ENCODE measurements at regions not wholly inside any gene's neighbourhood (a gene's known extent, or its start where the extent isn't known, plus 50 kb on each side); places are given as distances from the start of the nearest gene placed in this dataset.

DNA sequence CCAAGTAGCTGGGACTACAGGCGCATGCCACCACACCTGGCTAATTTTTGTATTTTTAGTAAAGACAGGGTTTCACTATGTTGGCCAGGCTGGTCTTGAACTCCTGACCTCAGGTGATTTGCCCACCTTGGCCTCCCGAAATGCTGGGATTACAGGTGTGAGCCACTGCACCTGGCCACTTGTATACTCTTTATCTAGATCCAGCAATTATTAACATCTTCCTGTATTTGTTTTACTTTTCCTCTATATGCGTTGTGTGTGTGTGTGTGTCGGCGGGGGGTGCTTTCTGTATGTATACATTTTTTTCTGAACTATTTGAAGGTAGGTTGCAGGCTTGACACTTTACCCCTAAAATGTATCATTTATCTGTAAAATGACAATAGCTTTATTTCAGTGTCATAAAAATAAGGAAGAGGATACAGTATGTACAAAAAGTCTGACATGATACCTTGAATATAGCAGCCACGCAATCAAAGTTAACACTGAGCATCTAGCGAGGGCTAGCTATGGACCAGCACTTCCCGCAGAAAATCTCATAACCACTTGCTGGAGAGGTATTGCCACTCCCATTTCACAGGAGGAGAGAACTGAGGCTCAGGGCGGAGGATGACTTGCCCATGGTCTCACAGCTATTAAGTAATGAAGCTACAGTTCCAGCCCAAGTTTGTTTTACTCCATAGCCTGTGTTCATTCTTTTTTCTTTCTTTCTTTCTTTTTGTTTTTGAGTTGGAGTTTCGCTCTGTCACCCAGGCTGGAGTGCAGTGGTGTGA is 251.3 kb downstream of the MYCN start:
- Mint-ChIP-seq H3K4me3 (no peak overlapping the region), H3K27ac (ENCODE audit: unreplicated experiment) (no peak overlapping the region), H3K27me3 (ENCODE audit: low read depth) (peaks cover 42% of the 10 kb centered on the region), H3K9me3 (no peaks in the 10 kb centered on the region), H3K36me3 (ENCODE audit: low read depth) (no peaks in the 10 kb centered on the region), H3K4me1 (peaks cover 31% of the 10 kb centered on the region)
- DNase-seq (ENCODE audit: low read depth, low spot score): no peak
- TF ChIP-seq CTCF (conservative IDR thresholded peaks at IDR 0.05): no peak

DNA sequence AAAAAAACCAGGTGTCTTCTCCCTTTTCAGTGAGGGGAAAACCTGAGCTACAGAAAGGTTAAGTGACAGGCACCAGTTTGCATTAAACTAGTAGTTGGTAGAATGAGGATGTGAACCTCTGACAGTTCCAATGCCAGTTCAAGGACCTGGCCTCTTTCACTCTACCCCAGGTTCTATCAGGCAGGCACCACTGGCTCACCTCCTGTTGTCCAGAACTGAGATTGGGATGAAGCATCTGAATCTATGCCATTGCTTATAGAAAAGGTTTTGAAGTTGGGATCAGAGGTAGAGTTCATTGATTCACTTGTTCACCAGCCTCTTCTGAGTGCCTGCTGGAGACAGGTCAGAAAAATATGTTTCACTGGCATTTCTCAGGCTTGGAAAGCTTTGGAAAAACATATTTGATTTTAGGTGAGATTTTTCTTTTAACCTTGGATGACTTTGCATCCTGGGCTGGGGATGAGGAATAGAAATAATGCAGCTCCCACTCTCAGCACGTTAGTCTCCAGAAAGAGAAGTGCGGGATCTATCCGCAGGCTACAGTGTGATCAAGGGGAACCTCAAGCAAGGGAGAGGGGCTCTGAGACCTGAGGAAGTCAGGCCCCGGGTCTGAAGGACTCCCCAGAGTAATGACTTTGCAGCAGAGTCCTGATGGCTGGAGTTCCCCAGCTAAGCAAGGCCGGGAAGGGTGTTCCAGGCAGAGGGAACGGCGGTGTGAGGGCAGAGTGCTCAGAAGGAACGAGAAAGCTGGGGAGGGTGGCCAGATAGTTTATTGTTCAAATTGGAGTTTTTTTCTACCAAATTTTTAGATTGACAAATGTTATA is 250.3 kb downstream of the MYCN start:
- Mint-ChIP-seq H3K4me1 (peaks cover 38% of the 10 kb centered on the region), H3K9me3 (no peaks in the 10 kb centered on the region), H3K27ac (ENCODE audit: unreplicated experiment) (no peak overlapping the region), H3K36me3 (ENCODE audit: low read depth) (no peaks in the 10 kb centered on the region), H3K4me3 (no peak overlapping the region), H3K27me3 (ENCODE audit: low read depth) (peaks cover 42% of the 10 kb centered on the region)
- no peak for DNase-seq (ENCODE audit: low read depth, low spot score)
- TF ChIP-seq CTCF (conservative IDR thresholded peaks at IDR 0.05): no peak

DNA sequence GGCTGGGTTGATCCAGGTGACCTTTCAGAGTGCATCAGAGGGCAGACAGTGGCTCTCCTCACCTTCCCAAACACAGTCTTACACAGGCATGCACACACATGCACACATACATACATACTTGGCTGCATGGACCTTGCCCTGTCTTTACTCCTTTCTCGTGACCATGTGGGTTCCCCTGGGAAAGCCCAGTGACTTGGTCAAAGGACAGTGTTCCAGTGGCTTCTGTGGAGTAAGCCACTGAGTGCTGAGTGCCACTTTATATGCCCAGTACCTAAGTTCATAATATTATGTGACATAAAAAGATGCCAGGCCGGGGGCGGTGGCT is 249.4 kb downstream of the MYCN start:
- no peak overlapping the region for H3K4me3 Mint-ChIP-seq
- no peak for DNase-seq (ENCODE audit: low read depth, low spot score)
- no peak overlapping the region for H3K27ac Mint-ChIP-seq (ENCODE audit: unreplicated experiment)
- no peaks in the 10 kb centered on the region for H3K9me3 Mint-ChIP-seq
- peaks cover 42% of the 10 kb centered on the region for H3K27me3 Mint-ChIP-seq (ENCODE audit: low read depth)
- H3K4me1 Mint-ChIP-seq: peaks cover 43% of the 10 kb centered on the region
- H3K36me3 Mint-ChIP-seq (ENCODE audit: low read depth): no peaks in the 10 kb centered on the region
- no peak for TF ChIP-seq CTCF (conservative IDR thresholded peaks at IDR 0.05)

GRCh38 chr2:16189029-16189835 is 248.9 kb downstream of the MYCN start:
- Mint-ChIP-seq H3K27ac (ENCODE audit: unreplicated experiment) (no peak overlapping the region), H3K4me3 (no peak overlapping the region), H3K27me3 (ENCODE audit: low read depth) (peaks cover 42% of the 10 kb centered on the region), H3K9me3 (no peaks in the 10 kb centered on the region), H3K4me1 (peaks cover 48% of the 10 kb centered on the region), H3K36me3 (ENCODE audit: low read depth) (no peaks in the 10 kb centered on the region)
- TF ChIP-seq CTCF (conservative IDR thresholded peaks at IDR 0.05): no peak
- no peak for DNase-seq (ENCODE audit: low read depth, low spot score)

DNA sequence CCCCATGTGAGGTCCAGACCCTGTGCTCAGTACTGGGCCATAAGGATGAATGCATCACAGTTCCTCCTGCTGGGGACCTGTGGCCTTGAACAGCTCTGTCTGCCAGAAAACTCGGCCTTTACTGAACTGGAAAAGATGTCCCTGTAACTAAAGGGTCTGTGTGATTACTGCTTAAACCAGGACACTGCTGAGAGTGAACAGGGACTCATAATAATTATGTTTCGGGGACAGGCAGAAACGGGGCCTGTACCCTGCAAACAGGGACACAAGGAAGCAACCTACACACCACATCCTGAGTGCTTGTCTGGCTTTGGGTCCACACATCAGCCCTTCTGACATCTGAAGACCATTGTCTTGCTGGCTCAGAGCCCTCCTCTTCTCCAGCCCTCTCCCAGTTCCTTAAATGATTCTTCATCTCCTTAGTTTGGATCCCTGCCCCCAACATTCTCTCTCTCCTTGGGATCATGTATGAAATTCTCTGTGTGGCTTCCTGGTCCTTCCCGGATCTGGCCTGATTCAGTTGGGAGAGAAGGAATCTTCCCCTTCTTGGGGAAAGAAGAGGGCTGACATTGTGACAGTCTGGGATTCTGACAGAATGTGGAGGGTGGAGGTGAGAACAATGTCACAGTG is 248.0 kb downstream of the MYCN start:
- no peak overlapping the region for H3K4me3 Mint-ChIP-seq
- H3K4me1 Mint-ChIP-seq: peaks cover 49% of the 10 kb centered on the region
- H3K27ac Mint-ChIP-seq (ENCODE audit: unreplicated experiment): peak overlapping the region; percentile 48
- DNase-seq (ENCODE audit: low read depth, low spot score): no peak
- H3K36me3 Mint-ChIP-seq (ENCODE audit: low read depth): no peaks in the 10 kb centered on the region
- H3K9me3 Mint-ChIP-seq: no peaks in the 10 kb centered on the region
- TF ChIP-seq CTCF (conservative IDR thresholded peaks at IDR 0.05): no peak
- H3K27me3 Mint-ChIP-seq (ENCODE audit: low read depth): peaks cover 44% of the 10 kb centered on the region

All from neural crest cell (in vitro differentiated cells).